Karpas-422 (cell line): ENCODE measurements at regions not wholly inside any gene's neighbourhood (a gene's known extent, or its start where the extent isn't known, plus 50 kb on each side); places are given as distances from the start of the nearest gene placed in this dataset.
"Not testable (repeated sequence)": the region's sequence is repeated elsewhere in the genome, so short reads cannot be mapped to it uniquely, and the experiment has no call there.

ENCODE experiments used
- DNase-seq: peaks from one replicate; pipeline ENCODE4 v3.0.0-alpha.2; 2015
- H2AFZ ChIP-seq: fragments of 200-600 bp; sonication (generic); 2 replicates; pipeline ENCODE4 v1.6.1; 2014; ENCODE audit warnings: antibody characterized with exemption, low read length, mixed read lengths
- H3K27ac ChIP-seq: fragments of 200-600 bp; sonication (generic); 2 replicates; pipeline ENCODE4 v1.5.1; 2014; ENCODE audit warnings: mild to moderate bottlenecking, low read length, moderate library complexity
- H3K27me3 ChIP-seq: fragments of 200-600 bp; sonication (generic); 2 replicates; pipeline ENCODE4 v1.6.1; 2014; ENCODE audit warnings: low read length, mixed read lengths
- H3K36me3 ChIP-seq: fragments of 200-600 bp; sonication (generic); 2 replicates; pipeline ENCODE4 v1.6.1; 2014; ENCODE audit warnings: low read length, mixed read lengths; ENCODE audit not compliant: insufficient read depth
- H3K4me1 ChIP-seq: fragments of 200-600 bp; sonication (generic); 2 replicates; pipeline ENCODE4 v1.6.1; 2014; ENCODE audit warnings: mild to moderate bottlenecking, low read length, mixed read lengths
- H3K4me2 ChIP-seq: fragments of 200-600 bp; sonication (generic); 2 replicates; pipeline ENCODE4 v1.6.1; 2014; ENCODE audit warnings: low read length, low read depth, mild to moderate bottlenecking; ENCODE audit not compliant: poor library complexity, severe bottlenecking
- H3K4me3 ChIP-seq: fragments of 200-600 bp; sonication (generic); 2 replicates; pipeline ENCODE4 v1.5.1; 2014; ENCODE audit warnings: mild to moderate bottlenecking, antibody characterized with exemption, low read length, mixed read lengths
- H3K79me2 ChIP-seq: fragments of 200-600 bp; sonication (generic); 2 replicates; pipeline ENCODE4 v1.6.1; 2014; ENCODE audit warnings: mild to moderate bottlenecking, low read length, mixed read lengths
- H3K9ac ChIP-seq: fragments of 200-600 bp; sonication (generic); 2 replicates; pipeline ENCODE4 v1.6.0; 2014; ENCODE audit warnings: low read length
- H3K9me2 ChIP-seq: fragments of 200-600 bp; sonication (generic), shearing (Covaris generic); replicated peaks from 2 replicates; pipeline ENCODE4 v1.6.0; 2014; ENCODE audit warnings: mild to moderate bottlenecking, low read length, moderate library complexity; ENCODE audit not compliant: insufficient read depth
- H3K9me3 ChIP-seq: fragments of 300-700, 200-600 bp; sonication (generic); 2 replicates; pipeline ENCODE4 v1.6.1; 2014; ENCODE audit warnings: low read length, mixed read lengths
- H4K20me1 ChIP-seq: fragments of 200-600 bp; sonication (generic); 2 replicates; pipeline ENCODE4 v1.6.1; 2014; ENCODE audit warnings: mild to moderate bottlenecking, antibody characterized with exemption, low read length, low read depth; ENCODE audit not compliant: insufficient read depth

DNA sequence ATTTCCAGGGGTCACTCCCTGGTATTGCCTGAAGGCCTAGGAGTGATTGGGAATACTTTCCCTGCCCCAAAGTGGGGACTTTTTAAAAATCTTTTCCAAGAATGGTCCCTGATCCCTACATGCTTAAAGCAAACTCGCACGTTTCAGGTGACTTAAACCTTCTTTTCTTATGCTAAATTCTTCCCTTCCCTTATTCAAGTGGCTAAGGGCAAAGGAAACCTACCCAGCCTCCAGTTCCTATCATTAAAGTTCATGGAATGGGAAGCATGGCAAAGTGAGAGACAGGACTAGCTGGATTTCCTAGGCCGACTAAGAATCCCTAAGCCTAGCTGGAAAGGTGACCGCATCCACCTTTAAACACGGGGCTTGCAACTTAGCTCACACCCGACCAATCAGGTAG is 346.8 kb downstream of the ZIC4 start:
- H4K20me1 ChIP-seq, H2AFZ ChIP-seq, DNase-seq, H3K4me3 ChIP-seq, H3K9ac ChIP-seq, H3K27ac ChIP-seq, H3K9me2 ChIP-seq, H3K4me1 ChIP-seq, H3K36me3 ChIP-seq, H3K27me3 ChIP-seq, H3K4me2 ChIP-seq, H3K79me2 ChIP-seq: not testable (repeated sequence)
- peaks cover 10% of the 10 kb centered on the region; the same call in 1 of the 2 replicates for H3K9me3 ChIP-seq

DNA sequence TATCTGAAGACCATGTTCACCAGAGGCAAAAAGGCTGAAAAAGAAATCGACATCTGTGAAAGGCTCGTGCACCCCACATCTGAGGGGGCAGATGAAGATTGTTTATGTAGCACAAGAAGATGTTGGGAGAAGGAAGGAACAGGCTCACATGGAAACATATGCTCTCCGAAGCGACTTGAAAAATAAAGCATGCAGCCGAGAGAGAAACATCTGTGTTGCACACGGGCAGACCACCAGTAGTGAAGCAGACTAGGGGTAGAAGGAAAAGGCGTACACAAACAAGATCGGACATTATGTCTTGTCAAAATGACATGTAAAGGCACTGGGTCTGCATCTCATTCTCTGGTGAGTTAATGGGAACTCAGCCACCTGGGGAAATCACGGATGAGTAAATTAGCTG is 356.5 kb downstream of the ZIC4 start:
- H2AFZ ChIP-seq: no peak overlapping the region
- no peak overlapping the region for H3K4me3 ChIP-seq
- H3K9me2 ChIP-seq: no peaks in the 10 kb centered on the region
- no peaks in the 10 kb centered on the region for H4K20me1 ChIP-seq
- no peak overlapping the region for H3K9ac ChIP-seq
- no peaks in the 10 kb centered on the region for H3K4me1 ChIP-seq
- no peak for DNase-seq
- no peaks in the 10 kb centered on the region for H3K36me3 ChIP-seq
- no peaks in the 10 kb centered on the region for H3K79me2 ChIP-seq
- no peak overlapping the region for H3K4me2 ChIP-seq
- H3K9me3 ChIP-seq: peaks cover 25% of the 10 kb centered on the region
- no peaks in the 10 kb centered on the region for H3K27me3 ChIP-seq
- H3K27ac ChIP-seq: no peak overlapping the region

DNA sequence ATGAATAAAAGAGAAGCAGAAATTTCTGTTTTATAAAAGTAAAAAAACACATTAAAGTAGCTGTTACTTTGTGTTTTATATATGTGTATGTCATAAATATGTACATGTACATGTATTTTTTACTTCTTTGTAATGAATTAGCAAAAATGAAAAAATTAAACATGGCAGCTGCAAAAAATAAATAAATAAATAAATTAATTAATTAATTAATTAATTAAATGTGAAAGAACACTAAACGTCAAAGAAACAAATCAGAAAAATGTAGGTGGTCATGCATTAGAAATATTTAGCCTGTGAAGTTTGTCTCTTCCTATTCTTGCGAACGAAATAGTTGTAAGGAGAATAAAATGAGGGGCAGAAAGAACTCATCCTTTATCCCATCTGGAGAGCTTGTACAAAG is 357.0 kb downstream of the ZIC4 start:
- no peaks in the 10 kb centered on the region for H3K36me3 ChIP-seq
- H3K9me2 ChIP-seq: no peaks in the 10 kb centered on the region
- H3K4me1 ChIP-seq: no peaks in the 10 kb centered on the region
- no peak overlapping the region for H3K4me2 ChIP-seq
- no peaks in the 10 kb centered on the region for H3K27me3 ChIP-seq
- no peak for DNase-seq
- no peaks in the 10 kb centered on the region for H4K20me1 ChIP-seq
- no peak overlapping the region for H3K9ac ChIP-seq
- H3K79me2 ChIP-seq: no peaks in the 10 kb centered on the region
- H3K27ac ChIP-seq: no peak overlapping the region
- no peak overlapping the region for H2AFZ ChIP-seq
- no peak overlapping the region for H3K4me3 ChIP-seq
- peaks cover 20% of the 10 kb centered on the region for H3K9me3 ChIP-seq

DNA sequence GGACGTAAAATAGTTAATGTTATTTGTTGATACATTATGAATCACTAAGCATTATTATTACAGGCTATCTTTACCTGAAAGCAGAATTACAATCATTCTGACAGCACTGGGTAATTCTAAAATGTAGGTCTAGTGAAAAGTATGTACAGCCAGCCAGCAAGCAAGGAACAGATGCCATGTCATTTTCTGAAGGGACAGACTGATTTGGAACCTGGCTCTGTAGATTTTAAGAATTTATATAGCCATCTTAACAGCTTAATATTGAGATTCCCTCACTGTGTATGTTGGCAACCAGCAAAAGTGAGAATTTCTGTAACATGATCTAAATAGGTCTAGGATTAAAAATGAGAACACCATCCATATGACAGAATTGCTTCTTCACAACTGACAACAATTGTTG is 359.4 kb downstream of the ZIC4 start:
- H4K20me1 ChIP-seq: no peaks in the 10 kb centered on the region
- no peak overlapping the region for H2AFZ ChIP-seq
- H3K9ac ChIP-seq: no peak overlapping the region
- no peaks in the 10 kb centered on the region for H3K36me3 ChIP-seq
- no peaks in the 10 kb centered on the region for H3K79me2 ChIP-seq
- DNase-seq: no peak
- no peaks in the 10 kb centered on the region for H3K27me3 ChIP-seq
- no peaks in the 10 kb centered on the region for H3K4me1 ChIP-seq
- H3K4me2 ChIP-seq: no peak overlapping the region
- no peak overlapping the region for H3K4me3 ChIP-seq
- no peak overlapping the region for H3K27ac ChIP-seq
- peaks cover 16% of the 10 kb centered on the region for H3K9me3 ChIP-seq
- no peaks in the 10 kb centered on the region for H3K9me2 ChIP-seq

DNA sequence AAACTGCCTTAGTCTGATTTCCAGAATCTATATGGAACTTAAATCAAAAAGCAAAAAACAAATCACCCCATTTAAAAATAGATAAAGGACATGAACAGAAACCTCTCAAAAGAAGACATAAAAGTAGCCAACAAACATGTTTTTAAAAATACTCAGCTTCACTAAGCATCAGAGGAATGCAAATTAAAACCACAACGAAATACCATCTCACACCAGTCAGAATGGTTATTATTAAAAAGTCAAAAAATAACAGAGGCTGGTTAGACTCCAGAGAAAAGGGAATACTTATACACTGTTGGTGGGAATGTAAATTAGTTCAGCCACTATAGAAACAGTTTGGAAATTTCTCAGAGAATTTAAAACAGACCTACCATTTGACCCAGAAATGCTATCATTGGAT is 367.9 kb downstream of the ZIC4 start:
- Histone ChIP-seq H3K4me3 (no peak overlapping the region), H3K36me3 (no peaks in the 10 kb centered on the region), H3K9me3 (peaks cover 11% of the 10 kb centered on the region; the same call in 1 of the 2 replicates), H3K9me2 (no peaks in the 10 kb centered on the region), H3K9ac (no peak overlapping the region), H2AFZ (no peak overlapping the region), H4K20me1 (no peaks in the 10 kb centered on the region), H3K27ac (no peak overlapping the region), H3K4me2 (no peak overlapping the region), H3K79me2 (no peaks in the 10 kb centered on the region), H3K27me3 (no peaks in the 10 kb centered on the region), H3K4me1 (no peaks in the 10 kb centered on the region)
- DNase-seq: no peak

DNA sequence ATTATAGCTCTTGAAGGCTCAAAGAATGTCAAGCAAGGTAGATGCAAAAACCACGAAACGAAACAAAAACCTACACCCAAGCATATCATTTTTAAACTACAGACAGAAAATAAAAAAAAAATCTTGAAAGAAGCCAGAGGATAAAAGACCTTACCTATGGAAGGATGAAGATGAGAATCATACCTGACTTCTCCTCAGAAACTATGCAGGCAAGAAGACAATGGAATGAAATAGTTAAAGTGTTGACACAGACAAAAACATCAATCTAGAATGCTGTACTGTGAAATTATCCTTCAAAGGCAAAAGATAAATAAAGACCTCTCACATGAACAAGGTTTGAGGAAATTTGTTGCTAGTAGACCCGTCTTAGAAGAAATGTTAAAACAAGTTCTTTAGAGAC is 372.0 kb downstream of the ZIC4 start:
- Histone ChIP-seq H3K4me3 (no peak overlapping the region), H3K36me3 (no peaks in the 10 kb centered on the region), H3K9me3 (peaks cover 14% of the 10 kb centered on the region), H3K27me3 (no peaks in the 10 kb centered on the region), H3K27ac (no peak overlapping the region), H2AFZ (no peak overlapping the region), H3K79me2 (no peaks in the 10 kb centered on the region), H3K4me1 (no peaks in the 10 kb centered on the region), H4K20me1 (no peaks in the 10 kb centered on the region), H3K9me2 (no peaks in the 10 kb centered on the region), H3K4me2 (no peak overlapping the region), H3K9ac (no peak overlapping the region)
- no peak for DNase-seq

DNA sequence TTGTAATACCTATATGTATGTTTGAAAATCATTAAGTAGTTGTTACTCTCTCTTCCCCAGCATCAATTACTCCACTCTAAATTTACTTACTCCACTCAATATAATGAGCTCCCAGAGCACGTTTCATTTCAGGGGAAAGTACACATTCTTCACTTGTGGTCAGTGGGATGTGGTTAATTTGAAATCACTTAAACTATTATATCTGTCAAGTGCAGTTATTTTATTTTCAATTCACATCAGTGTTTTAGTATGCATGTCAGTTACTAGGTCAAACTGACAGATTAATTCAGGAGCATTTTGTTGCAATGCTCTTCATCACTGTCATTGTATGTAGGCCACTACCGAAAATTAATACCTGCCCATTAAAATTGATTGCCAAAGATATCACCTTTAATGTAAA is 376.1 kb downstream of the ZIC4 start:
- Histone ChIP-seq H3K4me1 (no peaks in the 10 kb centered on the region), H3K27ac (no peak overlapping the region), H4K20me1 (no peaks in the 10 kb centered on the region), H3K9me2 (no peaks in the 10 kb centered on the region), H3K9ac (no peak overlapping the region), H3K27me3 (no peaks in the 10 kb centered on the region), H2AFZ (no peak overlapping the region), H3K79me2 (no peaks in the 10 kb centered on the region), H3K4me2 (no peak overlapping the region), H3K9me3 (peaks cover 8% of the 10 kb centered on the region), H3K4me3 (no peak overlapping the region), H3K36me3 (no peaks in the 10 kb centered on the region)
- no peak for DNase-seq

DNA sequence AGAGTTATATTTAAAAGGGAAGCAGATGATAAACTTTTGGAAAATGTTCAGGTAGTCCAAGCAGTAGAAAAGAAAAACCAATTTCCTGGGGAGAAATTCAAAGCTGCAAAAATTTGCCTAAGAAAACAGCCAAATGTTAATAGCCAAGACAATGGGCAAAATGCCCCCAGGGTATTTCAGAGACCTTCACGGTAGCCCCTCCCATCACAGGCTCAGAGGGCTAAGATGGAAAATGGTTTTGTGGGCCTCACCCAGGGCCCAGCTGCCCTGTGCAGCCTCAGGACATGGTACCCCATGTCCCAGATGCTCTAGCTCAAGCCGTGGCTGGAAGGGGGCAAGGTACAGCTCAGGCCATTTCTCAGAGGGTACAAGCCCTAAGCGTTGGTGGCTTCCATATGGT is 391.0 kb downstream of the ZIC4 start:
- H3K9me2 ChIP-seq: no peaks in the 10 kb centered on the region
- H3K4me2 ChIP-seq: no peak overlapping the region
- H4K20me1 ChIP-seq: no peaks in the 10 kb centered on the region
- H3K27ac ChIP-seq: no peak overlapping the region
- H3K36me3 ChIP-seq: no peaks in the 10 kb centered on the region
- H3K9me3 ChIP-seq: peaks cover 17% of the 10 kb centered on the region
- no peaks in the 10 kb centered on the region for H3K27me3 ChIP-seq
- no peaks in the 10 kb centered on the region for H3K79me2 ChIP-seq
- H2AFZ ChIP-seq: no peak overlapping the region
- H3K9ac ChIP-seq: no peak overlapping the region
- no peak for DNase-seq
- no peak overlapping the region for H3K4me3 ChIP-seq
- no peaks in the 10 kb centered on the region for H3K4me1 ChIP-seq

DNA sequence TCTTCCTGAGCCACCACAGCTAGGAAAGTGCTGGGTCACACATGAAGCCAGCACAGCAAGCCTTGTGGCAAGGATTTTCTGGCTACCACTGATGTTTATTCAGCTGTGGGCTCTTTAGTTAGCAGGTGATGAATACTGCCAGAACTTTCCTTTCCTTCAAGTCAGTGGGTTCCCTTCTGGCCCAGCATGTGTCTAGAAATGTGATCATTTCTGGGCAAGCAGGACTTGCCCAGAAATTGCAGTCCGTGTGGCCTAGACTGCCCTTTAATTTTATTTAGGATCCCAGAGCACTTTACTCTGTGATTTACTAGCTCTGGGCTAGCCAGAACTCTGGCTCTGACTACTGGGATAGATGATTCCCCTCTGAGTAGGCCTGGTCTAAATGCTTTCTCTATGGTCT is 397.5 kb downstream of the ZIC4 start:
- Histone ChIP-seq H3K9me3 (peaks cover 9% of the 10 kb centered on the region), H3K4me1 (no peaks in the 10 kb centered on the region), H3K27ac (no peak overlapping the region), H3K79me2 (no peaks in the 10 kb centered on the region), H3K36me3 (no peaks in the 10 kb centered on the region), H2AFZ (no peak overlapping the region), H3K9ac (no peak overlapping the region), H3K4me3 (no peak overlapping the region), H3K4me2 (no peak overlapping the region), H3K9me2 (no peaks in the 10 kb centered on the region), H3K27me3 (no peaks in the 10 kb centered on the region), H4K20me1 (no peaks in the 10 kb centered on the region)
- DNase-seq: no peak
